Fibroblast of villous mesenchyme (primary cell): ENCODE measurements at regions not wholly inside any gene's neighbourhood (a gene's known extent, or its start where the extent isn't known, plus 50 kb on each side); places are given as distances from the start of the nearest gene placed in this dataset.

Experiments
- DNase-seq: peaks from one replicate; pipeline ENCODE4 v3.0.0-alpha.2; 2010; ENCODE audit warnings: low read depth
- H3K4me3 ChIP-seq: 2 replicates; pipeline ENCODE4 v1.5.1; 2011; ENCODE audit warnings: low read depth, mild to moderate bottlenecking, low read length
- CTCF ChIP-seq: IDR thresholded peaks from 2 replicates; pipeline ENCODE4 v1.5.1; 2012; ENCODE audit warnings: low read depth, mild to moderate bottlenecking, low read length; ENCODE audit not compliant: insufficient read depth

- no peak overlapping the region for H3K4me3 ChIP-seq
- DNase-seq, result peak; percentile 20
- TF ChIP-seq CTCF, result no peak
Measured at GRCh38 chr2:213202011-213202410, 50.6 kb upstream of the IKZF2 start.

GRCh38 chr2:213205944-213206343, 54.5 kb upstream of the IKZF2 start:
- DNase-seq, result no peak
- no peak overlapping the region for H3K4me3 ChIP-seq
- no peak for TF ChIP-seq CTCF

GRCh38 chr2:213213186-213213585, 61.8 kb upstream of the IKZF2 start:
- no peak overlapping the region for H3K4me3 ChIP-seq
- DNase-seq, result no peak
- no peak for TF ChIP-seq CTCF

- no peak for TF ChIP-seq CTCF
- DNase-seq, result no peak
- no peak overlapping the region for H3K4me3 ChIP-seq
Measured at GRCh38 chr2:213214209-213214608, 62.8 kb upstream of the IKZF2 start.

GRCh38 chr2:213216461-213216860, 65.0 kb upstream of the IKZF2 start:
- DNase-seq, result peak; percentile 74
- no peak for TF ChIP-seq CTCF

GRCh38 chr2:213219816-213220215, 64.4 kb upstream of the SPAG16 start:
- no peak overlapping the region for H3K4me3 ChIP-seq
- DNase-seq, result no peak
- TF ChIP-seq CTCF, result no peak

More at GRCh38 chr2:213216461-213216860, 65.0 kb upstream of the IKZF2 start:
- no peak overlapping the region for H3K4me3 ChIP-seq

GRCh38 chr2:213220967-213221603, 63.2 kb upstream of the SPAG16 start:
- no peak for TF ChIP-seq CTCF
- no peak overlapping the region for H3K4me3 ChIP-seq
- no peak for DNase-seq
